ENCODE measurements at regions not wholly inside any gene's neighbourhood (a gene's known extent, or its start where the extent isn't known, plus 50 kb on each side); places are given as distances from the start of the nearest gene placed in this dataset.
A peak's percentile ranks its signal among the peaks of the same experiment; 100 is the strongest.

GRCh38 chr22:22802339-22802970 lies 85.2 kb upstream of the IGLL5 start:
- no peaks in the 10 kb centered on the region for H3K9me3 ChIP-seq
- no peak overlapping the region for H3K27ac ChIP-seq
- WGBS, 2 donors: 75 to 89% methylated on average over 5 of the region's 5 CpGs
- no peak for DNase-seq
- H3K27me3 ChIP-seq: no peaks in the 10 kb centered on the region
- intact Hi-C loops (cut with DNase I): no loop called here
- no peaks in the 10 kb centered on the region for H3K36me3 ChIP-seq
- no peak for TF ChIP-seq POLR2A (IDR thresholded peaks at IDR 0.05)
- TF ChIP-seq CTCF (IDR thresholded peaks at IDR 0.05): no peak
- no peak overlapping the region for H3K4me3 ChIP-seq (replicated peaks in 1 of 3)
- H3K4me1 ChIP-seq: no peaks in the 10 kb centered on the region

GRCh38 chr22:22803285-22803853 lies 84.2 kb upstream of the IGLL5 start:
- intact Hi-C loops (cut with DNase I): no loop called here
- Histone ChIP-seq H3K9me3 (no peaks in the 10 kb centered on the region), H3K27ac (no peak overlapping the region), H3K36me3 (no peaks in the 10 kb centered on the region), H3K27me3 (no peaks in the 10 kb centered on the region), H3K4me3 (replicated peaks in 1 of 3) (no peak overlapping the region), H3K4me1 (no peaks in the 10 kb centered on the region)
- 77 to 89% methylated on average over 3 of the region's 3 CpGs for whole genome bisulfite sequencing, 2 donors
- no peak for DNase-seq
- TF ChIP-seq CTCF (IDR thresholded peaks at IDR 0.05) (no peak), POLR2A (IDR thresholded peaks at IDR 0.05) (no peak)

- Histone ChIP-seq H3K4me3 (replicated peaks in 1 of 3) (no peak overlapping the region), H3K36me3 (no peaks in the 10 kb centered on the region), H3K27ac (no peak overlapping the region), H3K9me3 (no peaks in the 10 kb centered on the region), H3K4me1 (no peaks in the 10 kb centered on the region), H3K27me3 (no peaks in the 10 kb centered on the region)
- peak; percentile 29 to 62 for DNase-seq
- WGBS, 2 donors: 71% methylated on average over 4 of the region's 5 CpGs; no CpG with 5 or more reads in 1 of the 2 donors
- TF ChIP-seq CTCF (IDR thresholded peaks at IDR 0.05): peak in 5 of 6 experiments; percentile 12 to 80 (median 37)
- no peak for TF ChIP-seq POLR2A (IDR thresholded peaks at IDR 0.05)
- intact Hi-C loops (cut with DNase I): no loop called here
Measured at GRCh38 chr22:22810018-22810427, 77.6 kb upstream of the IGLL5 start.

- intact Hi-C loops (cut with DNase I): no loop called here
- H3K4me1 ChIP-seq: no peaks in the 10 kb centered on the region
- H3K4me3 ChIP-seq (replicated peaks in 1 of 3): no peak overlapping the region
- DNase-seq: no peak
- no peaks in the 10 kb centered on the region for H3K9me3 ChIP-seq
- H3K27ac ChIP-seq: no peak overlapping the region
- 74 to 93% methylated on average over 3 to 6 of the region's 8 CpGs for WGBS, 2 donors
- no peak for TF ChIP-seq CTCF (IDR thresholded peaks at IDR 0.05)
- TF ChIP-seq POLR2A (IDR thresholded peaks at IDR 0.05): no peak
- H3K36me3 ChIP-seq: no peaks in the 10 kb centered on the region
- no peaks in the 10 kb centered on the region for H3K27me3 ChIP-seq
Measured at GRCh38 chr22:22810471-22810870, 77.1 kb upstream of the IGLL5 start.

All from thyroid gland (tissue), 4 donors.